Head of caudate nucleus (tissue), 42 donors: ENCODE measurements at regions not wholly inside any gene's neighbourhood (a gene's known extent, or its start where the extent isn't known, plus 50 kb on each side); places are given as distances from the start of the nearest gene placed in this dataset.
"Not testable (repeated sequence)": the region's sequence is repeated elsewhere in the genome, so short reads cannot be mapped to it uniquely, and the experiment has no call there.

Source experiments
- DNase-seq, 42 donors: peaks; one replicate each; pipeline versions ENCODE4 v3.0.0 to v3.0.0-alpha.2; 2020 to 2021; ENCODE audit warnings: mixed read lengths in 7 of 42
- intact Hi-C: fragments of 100-400 bp; cut with DNase I; formaldehyde crosslinking; loops from one replicate; pipeline ENCODE4 v1.15.0; 2022

- intact Hi-C loops = no loop called here
- no peak for DNase-seq
Measured at GRCh38 chrX:34716302-34716701, 59.2 kb upstream of the TMEM47 start.

- no peak for DNase-seq
- intact Hi-C loops = no loop called here
Measured at GRCh38 chrX:34734383-34734782, 77.3 kb upstream of the TMEM47 start.

GRCh38 chrX:34744521-34744920 is 87.4 kb upstream of the TMEM47 start:
- DNase-seq = no peak

GRCh38 chrX:34749896-34750295 is 92.8 kb upstream of the TMEM47 start:
- intact Hi-C loops = no loop called here
- no peak for DNase-seq

More at GRCh38 chrX:34744521-34744920, 87.4 kb upstream of the TMEM47 start:
- intact Hi-C loops = no loop called here

- intact Hi-C loops = no loop called here
- DNase-seq = no peak
Measured at GRCh38 chrX:34764852-34765361, 107.8 kb upstream of the TMEM47 start.

- no peak for DNase-seq
- intact Hi-C loops = no loop called here
Measured at GRCh38 chrX:34768290-34768689, 111.2 kb upstream of the TMEM47 start.

- intact Hi-C loops = no loop called here
- DNase-seq = no peak
Measured at GRCh38 chrX:34770511-34770910, 113.4 kb upstream of the TMEM47 start.

GRCh38 chrX:34778916-34779315 is 121.8 kb upstream of the TMEM47 start:
- intact Hi-C loops = no loop called here
- DNase-seq = no peak

GRCh38 chrX:34790026-34790425 is 132.9 kb upstream of the TMEM47 start:
- DNase-seq = no peak
- intact Hi-C loops = no loop called here

GRCh38 chrX:34805951-34806350 is 136.6 kb upstream of the FAM47B start:
- intact Hi-C loops = no loop called here
- no peak for DNase-seq

- intact Hi-C loops = no loop called here
- no peak for DNase-seq
Measured at GRCh38 chrX:34809096-34809495, 133.5 kb upstream of the FAM47B start.

- peak in 1 of 42 donors; percentile 5 for DNase-seq
Measured at GRCh38 chrX:34810364-34810763, 132.2 kb upstream of the FAM47B start.

GRCh38 chrX:34810916-34811315 is 131.7 kb upstream of the FAM47B start:
- intact Hi-C loops = no loop called here
- no peak for DNase-seq

More at GRCh38 chrX:34810364-34810763, 132.2 kb upstream of the FAM47B start:
- intact Hi-C loops = no loop called here

GRCh38 chrX:34813618-34814017 is 129.0 kb upstream of the FAM47B start:
- intact Hi-C loops = no loop called here
- no peak for DNase-seq

GRCh38 chrX:34826964-34827363 is 115.6 kb upstream of the FAM47B start:
- DNase-seq = no peak
- intact Hi-C loops = no loop called here

- DNase-seq = no peak
- intact Hi-C loops = no loop called here
Measured at GRCh38 chrX:34839451-34839850, 103.1 kb upstream of the FAM47B start.

- DNase-seq, intact Hi-C loops: not testable (repeated sequence)
Measured at GRCh38 chrX:34841205-34841604, 101.4 kb upstream of the FAM47B start.

- DNase-seq = no peak
- intact Hi-C loops = no loop called here
Measured at GRCh38 chrX:34848281-34848680, 94.3 kb upstream of the FAM47B start.

- intact Hi-C loops = no loop called here
- DNase-seq = no peak
Measured at GRCh38 chrX:34849371-34849770, 93.2 kb upstream of the FAM47B start.

GRCh38 chrX:34859191-34859590 is 83.4 kb upstream of the FAM47B start:
- intact Hi-C loops = no loop called here
- no peak for DNase-seq

GRCh38 chrX:34863906-34864305 is 78.7 kb upstream of the FAM47B start:
- intact Hi-C loops = no loop called here
- no peak for DNase-seq

- no peak for DNase-seq
- intact Hi-C loops = no loop called here
Measured at GRCh38 chrX:34866646-34867045, 76.0 kb upstream of the FAM47B start.
